ENCODE measurements at regions not wholly inside any gene's neighbourhood (a gene's known extent, or its start where the extent isn't known, plus 50 kb on each side); places are given as distances from the start of the nearest gene placed in this dataset.
A peak's percentile ranks its signal among the peaks of the same experiment; 100 is the strongest.
"Not testable (repeated sequence)": the region's sequence is repeated elsewhere in the genome, so short reads cannot be mapped to it uniquely, and the experiment has no call there.

GRCh38 chr19:27806471-27807070 is 1406.4 kb downstream of the UQCRFS1 start:
- no peak for TF ChIP-seq CTCF (IDR thresholded peaks at IDR 0.05)
- ATAC-seq = no peak

GRCh38 chr19:27805848-27806247 is 1407.1 kb downstream of the UQCRFS1 start:
- TF ChIP-seq CTCF (IDR thresholded peaks at IDR 0.05) = no peak
- DNase-seq = no peak

More at GRCh38 chr19:27806471-27807070, 1406.4 kb downstream of the UQCRFS1 start:
- Histone ChIP-seq H3K27ac (no peak overlapping the region), H3K4me3 (no peak overlapping the region), H3K36me3 (no peaks in the 10 kb centered on the region), H3K9me3 (no peaks in the 10 kb centered on the region), H3K4me1 (no peaks in the 10 kb centered on the region), H3K27me3 (no peaks in the 10 kb centered on the region)
- no peak for DNase-seq
- intact Hi-C loops (cut with DNase I) = no loop called here

GRCh38 chr19:27802293-27802692 is 1410.7 kb downstream of the UQCRFS1 start:
- DNase-seq; intact Hi-C loops (cut with DNase I); H3K4me3 ChIP-seq; H3K27me3 ChIP-seq; H3K27ac ChIP-seq; ATAC-seq; H3K36me3 ChIP-seq; H3K4me1 ChIP-seq; H3K9me3 ChIP-seq: not testable (repeated sequence)
- TF ChIP-seq CTCF (IDR thresholded peaks at IDR 0.05) = peak; percentile 40

More at GRCh38 chr19:27805848-27806247, 1407.1 kb downstream of the UQCRFS1 start:
- Histone ChIP-seq H3K9me3 (no peaks in the 10 kb centered on the region), H3K27me3 (no peaks in the 10 kb centered on the region), H3K27ac (no peak overlapping the region), H3K36me3 (no peaks in the 10 kb centered on the region), H3K4me3 (no peak overlapping the region), H3K4me1 (no peaks in the 10 kb centered on the region)
- ATAC-seq = no peak
- intact Hi-C loops (cut with DNase I) = no loop called here

GRCh38 chr19:27796540-27796939 is 1416.4 kb downstream of the UQCRFS1 start:
- intact Hi-C loops (cut with DNase I) = no loop called here
- Histone ChIP-seq H3K27ac (no peak overlapping the region), H3K4me3 (no peak overlapping the region), H3K4me1 (peaks cover 14% of the 10 kb centered on the region), H3K9me3 (no peaks in the 10 kb centered on the region), H3K27me3 (no peaks in the 10 kb centered on the region), H3K36me3 (peaks cover 6% of the 10 kb centered on the region)
- no peak for TF ChIP-seq CTCF (IDR thresholded peaks at IDR 0.05)
- DNase-seq (no peak), ATAC-seq (no peak)

- intact Hi-C loops (cut with DNase I) = no loop called here
- Histone ChIP-seq H3K36me3 (peaks cover 6% of the 10 kb centered on the region), H3K9me3 (no peaks in the 10 kb centered on the region), H3K4me1 (peaks cover 19% of the 10 kb centered on the region), H3K27me3 (no peaks in the 10 kb centered on the region), H3K4me3 (no peak overlapping the region), H3K27ac (no peak overlapping the region)
- ATAC-seq = no peak
- no peak for DNase-seq
- no peak for TF ChIP-seq CTCF (IDR thresholded peaks at IDR 0.05)
Measured at GRCh38 chr19:27796073-27796472, 1416.9 kb downstream of the UQCRFS1 start.

GRCh38 chr19:27795369-27795768 is 1417.6 kb downstream of the UQCRFS1 start:
- DNase-seq (no peak), ATAC-seq (no peak)
- intact Hi-C loops (cut with DNase I) = no loop called here
- H3K9me3 ChIP-seq = no peaks in the 10 kb centered on the region
- no peaks in the 10 kb centered on the region for H3K27me3 ChIP-seq
- H3K4me3 ChIP-seq = no peak overlapping the region
- H3K36me3 ChIP-seq = peaks cover 6% of the 10 kb centered on the region
- no peak for TF ChIP-seq CTCF (IDR thresholded peaks at IDR 0.05)
- H3K4me1 ChIP-seq = peaks cover 19% of the 10 kb centered on the region
- H3K27ac ChIP-seq = no peak overlapping the region

Measured in upper lobe of right lung (tissue), 1 donor.